Natural killer cell treated with Interleukin-12 subunit alpha and Interleukin-12 subunit beta and Interleukin-15 and Interleukin-18, amount 100 ng/mL, for 72 hours (primary cell): ENCODE measurements at regions not wholly inside any gene's neighbourhood (a gene's known extent, or its start where the extent isn't known, plus 50 kb on each side); places are given as distances from the start of the nearest gene placed in this dataset.

ENCODE experiments used
- ATAC-seq, 2 donors: fragments of 150-1000 bp; cut with Tn5 transposase in 1 of 2; sonication (Bioruptor Pico), chemical (Tn5 transposase) in 1 of 2; 2 replicates each; pipeline ENCODE4 v1.10.0; 2021
- DNase-seq: peaks from one replicate; pipeline ENCODE4 v3.0.0; 2022; ENCODE audit warnings: low spot score
- H3K27ac Mint-ChIP-seq, 2 donors: 1 replicate in 1 of 2; 2 replicates in 1 of 2; pipeline ENCODE4 v1.8.0; 2022; ENCODE audit warnings: mixed read lengths in 2 of 2, mild to moderate bottlenecking in 1 of 2, moderate library complexity in 1 of 2
- H3K27me3 Mint-ChIP-seq, 2 donors: 1 replicate in 1 of 2; 2 replicates in 1 of 2; pipeline ENCODE4 v1.8.0; 2022; ENCODE audit warnings: mixed read lengths in 2 of 2
- H3K36me3 Mint-ChIP-seq: one replicate; pipeline ENCODE4 v1.8.0; 2022; ENCODE audit warnings: mixed read lengths
- H3K4me1 Mint-ChIP-seq, 2 donors: 1 replicate in 1 of 2; 2 replicates in 1 of 2; pipeline ENCODE4 v1.8.0; 2022; ENCODE audit warnings: low read depth in 2 of 2, mixed read lengths in 2 of 2, mild to moderate bottlenecking in 1 of 2
- H3K4me3 Mint-ChIP-seq: one replicate; pipeline ENCODE4 v1.8.0; 2022; ENCODE audit warnings: mixed read lengths
- H3K9me3 Mint-ChIP-seq: 2 replicates; pipeline ENCODE4 v1.8.0; 2022; ENCODE audit warnings: mixed read lengths

- Mint-ChIP-seq H3K4me3 (no peak overlapping the region), H3K4me1 (no peaks in the 10 kb centered on the region), H3K9me3 (no peaks in the 10 kb centered on the region), H3K36me3 (no peaks in the 10 kb centered on the region), H3K27me3 (peaks cover 6 to 12% of the 10 kb centered on the region in 2 donors), H3K27ac (no peak overlapping the region)
- no peak for ATAC-seq
- DNase-seq: no peak
Observed at GRCh38 chr1:226496453-226497015, 52.0 kb upstream of the STUM start.

- H3K4me1 Mint-ChIP-seq: no peaks in the 10 kb centered on the region
- no peaks in the 10 kb centered on the region for H3K9me3 Mint-ChIP-seq
- H3K4me3 Mint-ChIP-seq: no peak overlapping the region
- H3K36me3 Mint-ChIP-seq: peaks cover 4% of the 10 kb centered on the region
- no peak overlapping the region for H3K27ac Mint-ChIP-seq
- ATAC-seq (peak; percentile 33 to 55), DNase-seq (no peak)
- H3K27me3 Mint-ChIP-seq: peaks cover 10 to 20% of the 10 kb centered on the region in 2 donors
Observed at GRCh38 chr1:226497276-226497833, 51.2 kb upstream of the STUM start.

GRCh38 chr1:226497991-226498639, 50.4 kb upstream of the STUM start:
- Mint-ChIP-seq H3K9me3 (no peaks in the 10 kb centered on the region), H3K27ac (no peak overlapping the region), H3K27me3 (peaks cover 13 to 28% of the 10 kb centered on the region in 2 donors), H3K36me3 (peaks cover 5% of the 10 kb centered on the region), H3K4me1 (no peaks in the 10 kb centered on the region), H3K4me3 (no peak overlapping the region)
- DNase-seq: no peak
- peak; percentile 43 to 45 for ATAC-seq

- DNase-seq: no peak
- Mint-ChIP-seq H3K4me1 (no peaks in the 10 kb centered on the region), H3K9me3 (no peaks in the 10 kb centered on the region), H3K27me3 (peaks cover 13 to 31% of the 10 kb centered on the region in 2 donors), H3K27ac (no peak overlapping the region), H3K36me3 (peaks cover 5% of the 10 kb centered on the region), H3K4me3 (no peak overlapping the region)
- no peak for ATAC-seq
Observed at GRCh38 chr1:226498640-226499008, 49.9 kb upstream of the STUM start.
